Stimulated activated CD4-positive, alpha-beta T cell treated with anti-CD3 and anti-CD28 coated beads, Interleukin-12 subunit alpha, Interleukin-12 subunit beta, amount 100 ng/mL, for 4 hours (primary cell): ENCODE measurements at regions not wholly inside any gene's neighbourhood (a gene's known extent, or its start where the extent isn't known, plus 50 kb on each side); places are given as distances from the start of the nearest gene placed in this dataset.

Experiments used
- DNase-seq: peaks from one replicate; pipeline ENCODE4 v3.0.0-alpha.2; 2020

- no peak for DNase-seq
These were observed 174.3 kb upstream of the TNFAIP3 start for GRCh38 chr6:137692806-137693205.

GRCh38 chr6:137693711-137694110, 173.3 kb upstream of the TNFAIP3 start:
- DNase-seq, result no peak

- DNase-seq, result no peak
These were observed 170.3 kb upstream of the TNFAIP3 start for GRCh38 chr6:137696765-137697164.

GRCh38 chr6:137697267-137697938, 169.7 kb upstream of the TNFAIP3 start:
- DNase-seq, result no peak

GRCh38 chr6:137698636-137699030, 168.4 kb upstream of the TNFAIP3 start:
- no peak for DNase-seq

GRCh38 chr6:137699031-137699683, 167.9 kb upstream of the TNFAIP3 start:
- DNase-seq, result no peak

GRCh38 chr6:137700161-137700560, 166.9 kb upstream of the TNFAIP3 start:
- no peak for DNase-seq

GRCh38 chr6:137700751-137701477, 166.1 kb upstream of the TNFAIP3 start:
- DNase-seq, result no peak

GRCh38 chr6:137701942-137702341, 165.1 kb upstream of the TNFAIP3 start:
- no peak for DNase-seq

- DNase-seq, result no peak
These were observed 164.2 kb upstream of the TNFAIP3 start for GRCh38 chr6:137702791-137703424.

GRCh38 chr6:137704802-137705159, 162.3 kb upstream of the TNFAIP3 start:
- no peak for DNase-seq

- peak; percentile 62 for DNase-seq
These were observed 161.6 kb upstream of the TNFAIP3 start for GRCh38 chr6:137705160-137706082.

- no peak for DNase-seq
These were observed 160.8 kb upstream of the TNFAIP3 start for GRCh38 chr6:137706083-137706750.

- no peak for DNase-seq
These were observed 159.9 kb upstream of the TNFAIP3 start for GRCh38 chr6:137707038-137707589.

GRCh38 chr6:137707590-137708360, 159.3 kb upstream of the TNFAIP3 start:
- DNase-seq, result peak; percentile 46

- no peak for DNase-seq
These were observed 158.6 kb upstream of the TNFAIP3 start for GRCh38 chr6:137708481-137708880.

GRCh38 chr6:137709424-137710236, 157.4 kb upstream of the TNFAIP3 start:
- DNase-seq, result no peak

- no peak for DNase-seq
These were observed 155.1 kb upstream of the TNFAIP3 start for GRCh38 chr6:137711972-137712371.

GRCh38 chr6:137712587-137712986, 154.5 kb upstream of the TNFAIP3 start:
- no peak for DNase-seq

- DNase-seq, result no peak
These were observed 151.4 kb upstream of the TNFAIP3 start for GRCh38 chr6:137715589-137716045.
